Endothelial cell (in vitro differentiated cells): ENCODE measurements at regions not wholly inside any gene's neighbourhood (a gene's known extent, or its start where the extent isn't known, plus 50 kb on each side); places are given as distances from the start of the nearest gene placed in this dataset.

Experiments used
- DNase-seq: peaks from one replicate; pipeline ENCODE4 v3.0.0; 2021; ENCODE audit warnings: low spot score
- H3K27ac Mint-ChIP-seq: one replicate; pipeline ENCODE4 v1.8.0; 2021; ENCODE audit warnings: mixed read lengths, inconsistent platforms; ENCODE audit not compliant: unreplicated experiment
- H3K27me3 Mint-ChIP-seq: one replicate; pipeline ENCODE4 v1.8.0; 2021; ENCODE audit warnings: mild to moderate bottlenecking, moderate library complexity, mixed read lengths, inconsistent platforms; ENCODE audit not compliant: unreplicated experiment
- H3K36me3 Mint-ChIP-seq: one replicate; pipeline ENCODE4 v1.8.0; 2021; ENCODE audit warnings: mild to moderate bottlenecking, low read depth, mixed read lengths, inconsistent platforms; ENCODE audit not compliant: unreplicated experiment
- H3K4me1 Mint-ChIP-seq: one replicate; pipeline ENCODE4 v1.8.0; 2021; ENCODE audit warnings: mild to moderate bottlenecking, mixed read lengths, inconsistent platforms; ENCODE audit not compliant: unreplicated experiment
- H3K4me3 Mint-ChIP-seq: one replicate; pipeline ENCODE4 v1.8.0; 2021; ENCODE audit warnings: mild to moderate bottlenecking, mixed read lengths, inconsistent platforms; ENCODE audit not compliant: unreplicated experiment
- H3K9me3 Mint-ChIP-seq: one replicate; pipeline ENCODE4 v1.8.0; 2021; ENCODE audit warnings: mixed read lengths, inconsistent platforms; ENCODE audit not compliant: unreplicated experiment
- CTCF ChIP-seq: fragments of 200-600 bp; sonication (generic); IDR thresholded peaks from one replicate; pipeline ENCODE4 v1.5.0; 2021; ENCODE audit warnings: antibody characterized with exemption; ENCODE audit not compliant: unreplicated experiment

DNA sequence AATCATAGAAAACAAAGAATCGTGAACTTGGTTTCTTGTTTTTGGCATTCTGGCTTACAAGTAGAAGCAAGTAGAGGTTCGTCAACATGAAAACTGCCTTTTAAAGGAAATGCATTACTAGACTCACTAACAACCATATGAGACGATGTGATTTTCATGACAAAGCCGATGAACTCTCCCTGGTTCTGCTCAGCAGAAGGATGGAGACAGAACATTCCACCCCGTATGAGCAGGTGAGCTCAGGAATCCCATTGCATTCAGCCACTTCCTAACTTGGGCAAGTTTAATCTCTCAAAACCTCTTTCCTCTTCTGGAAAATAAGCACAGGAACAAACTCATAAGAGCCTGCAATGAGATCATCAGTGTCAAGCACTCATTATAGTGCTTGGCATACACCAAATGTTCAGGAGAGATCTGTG lies 57.4 kb upstream of the SVIL start:
- no peak for DNase-seq
- Mint-ChIP-seq H3K27me3 (peaks cover 2% of the 10 kb centered on the region), H3K36me3 (peaks cover 12% of the 10 kb centered on the region), H3K4me3 (no peak overlapping the region), H3K9me3 (no peaks in the 10 kb centered on the region), H3K4me1 (peaks cover 38% of the 10 kb centered on the region), H3K27ac (peak overlapping the region; percentile 90)
- no peak for TF ChIP-seq CTCF

- no peak for TF ChIP-seq CTCF
- DNase-seq: no peak
- Mint-ChIP-seq H3K27ac (peak overlapping the region; percentile 90), H3K4me1 (peaks cover 38% of the 10 kb centered on the region), H3K9me3 (no peaks in the 10 kb centered on the region), H3K4me3 (no peak overlapping the region), H3K36me3 (peaks cover 13% of the 10 kb centered on the region), H3K27me3 (peaks cover 2% of the 10 kb centered on the region)
Measured at GRCh38 chr10:29691564-29692072, 56.8 kb upstream of the SVIL start.

GRCh38 chr10:29689001-29689400 lies 54.2 kb upstream of the SVIL start:
- no peak for DNase-seq
- Mint-ChIP-seq H3K9me3 (no peaks in the 10 kb centered on the region), H3K27ac (no peak overlapping the region), H3K36me3 (peaks cover 25% of the 10 kb centered on the region), H3K4me1 (peaks cover 31% of the 10 kb centered on the region), H3K27me3 (no peaks in the 10 kb centered on the region), H3K4me3 (no peak overlapping the region)
- TF ChIP-seq CTCF: no peak

DNA sequence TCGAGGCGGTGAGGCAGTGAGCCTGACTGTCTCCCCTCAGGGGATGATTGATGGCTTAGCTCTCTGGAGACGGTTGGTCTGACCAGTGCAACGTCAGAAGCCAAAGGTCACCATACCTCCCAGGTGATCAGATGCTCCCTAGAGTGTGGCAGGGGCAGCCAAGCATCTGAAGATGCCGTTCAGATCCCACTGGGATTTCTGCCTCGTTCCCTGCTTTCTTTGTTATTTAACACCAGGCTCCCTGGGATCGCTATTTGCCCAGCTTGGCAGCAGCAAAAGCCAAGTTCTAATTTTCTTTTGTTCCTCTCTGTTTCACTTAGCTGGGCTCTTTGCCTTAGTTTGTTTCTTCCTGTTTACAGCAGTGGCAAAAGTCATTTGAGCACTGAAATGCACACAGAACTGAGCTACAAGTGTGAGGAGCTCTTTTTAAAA lies 53.5 kb upstream of the SVIL start:
- peaks cover 26% of the 10 kb centered on the region for H3K4me1 Mint-ChIP-seq
- H3K27ac Mint-ChIP-seq: peak overlapping the region; percentile 28
- H3K4me3 Mint-ChIP-seq: no peak overlapping the region
- no peak for TF ChIP-seq CTCF
- H3K9me3 Mint-ChIP-seq: no peaks in the 10 kb centered on the region
- H3K27me3 Mint-ChIP-seq: peaks cover 2% of the 10 kb centered on the region
- H3K36me3 Mint-ChIP-seq: peaks cover 29% of the 10 kb centered on the region
- DNase-seq: no peak

- Mint-ChIP-seq H3K27me3 (peaks cover 5% of the 10 kb centered on the region), H3K4me1 (peaks cover 22% of the 10 kb centered on the region), H3K27ac (no peak overlapping the region), H3K36me3 (peaks cover 35% of the 10 kb centered on the region), H3K9me3 (no peaks in the 10 kb centered on the region), H3K4me3 (no peak overlapping the region)
- DNase-seq: no peak
- no peak for TF ChIP-seq CTCF
Measured at GRCh38 chr10:29687421-29688164, 52.8 kb upstream of the SVIL start.
